ENCODE measurements at regions not wholly inside any gene's neighbourhood (a gene's known extent, or its start where the extent isn't known, plus 50 kb on each side); places are given as distances from the start of the nearest gene placed in this dataset.
A peak's percentile ranks its signal among the peaks of the same experiment; 100 is the strongest.

DNA sequence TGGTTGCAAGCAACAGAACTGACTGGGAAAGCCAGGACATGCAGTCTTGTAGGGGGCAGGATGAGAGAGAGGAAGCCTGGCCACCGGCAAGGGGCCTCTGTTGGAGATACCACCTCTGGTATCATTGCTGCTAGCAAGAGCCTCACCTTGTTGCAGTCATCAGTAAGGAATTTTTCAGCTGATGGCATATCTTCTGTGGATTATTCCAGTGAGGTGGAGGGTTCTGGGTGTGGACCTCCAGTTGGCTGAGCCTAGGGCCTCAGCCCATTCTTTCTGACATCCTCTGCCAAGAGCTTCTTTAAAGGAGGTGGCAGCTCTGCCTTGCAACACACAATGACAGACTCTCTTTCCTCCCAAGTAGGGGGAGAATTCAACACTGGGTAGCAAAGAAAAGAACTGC, 128.9 kb downstream of the AQP9 start:
- H3K27ac ChIP-seq, result no peak overlapping the region
- peaks cover 0 to 1% of the 10 kb centered on the region in 2 donors for H3K4me1 ChIP-seq
- TF ChIP-seq, protein P1, sequence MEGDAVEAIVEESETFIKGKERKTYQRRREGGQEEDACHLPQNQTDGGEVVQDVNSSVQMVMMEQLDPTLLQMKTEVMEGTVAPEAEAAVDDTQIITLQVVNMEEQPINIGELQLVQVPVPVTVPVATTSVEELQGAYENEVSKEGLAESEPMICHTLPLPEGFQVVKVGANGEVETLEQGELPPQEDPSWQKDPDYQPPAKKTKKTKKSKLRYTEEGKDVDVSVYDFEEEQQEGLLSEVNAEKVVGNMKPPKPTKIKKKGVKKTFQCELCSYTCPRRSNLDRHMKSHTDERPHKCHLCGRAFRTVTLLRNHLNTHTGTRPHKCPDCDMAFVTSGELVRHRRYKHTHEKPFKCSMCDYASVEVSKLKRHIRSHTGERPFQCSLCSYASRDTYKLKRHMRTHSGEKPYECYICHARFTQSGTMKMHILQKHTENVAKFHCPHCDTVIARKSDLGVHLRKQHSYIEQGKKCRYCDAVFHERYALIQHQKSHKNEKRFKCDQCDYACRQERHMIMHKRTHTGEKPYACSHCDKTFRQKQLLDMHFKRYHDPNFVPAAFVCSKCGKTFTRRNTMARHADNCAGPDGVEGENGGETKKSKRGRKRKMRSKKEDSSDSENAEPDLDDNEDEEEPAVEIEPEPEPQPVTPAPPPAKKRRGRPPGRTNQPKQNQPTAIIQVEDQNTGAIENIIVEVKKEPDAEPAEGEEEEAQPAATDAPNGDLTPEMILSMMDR (IDR thresholded peaks at IDR 0.05), result no peak
- H3K36me3 ChIP-seq, result no peaks in the 10 kb centered on the region
- no peak overlapping the region for H3K4me3 ChIP-seq
- no peak for DNase-seq (ENCODE audit: low spot score)
- no peaks in the 10 kb centered on the region for H3K27me3 ChIP-seq
- peaks cover 0 to 10% of the 10 kb centered on the region in 2 donors for H3K9me3 ChIP-seq

DNA sequence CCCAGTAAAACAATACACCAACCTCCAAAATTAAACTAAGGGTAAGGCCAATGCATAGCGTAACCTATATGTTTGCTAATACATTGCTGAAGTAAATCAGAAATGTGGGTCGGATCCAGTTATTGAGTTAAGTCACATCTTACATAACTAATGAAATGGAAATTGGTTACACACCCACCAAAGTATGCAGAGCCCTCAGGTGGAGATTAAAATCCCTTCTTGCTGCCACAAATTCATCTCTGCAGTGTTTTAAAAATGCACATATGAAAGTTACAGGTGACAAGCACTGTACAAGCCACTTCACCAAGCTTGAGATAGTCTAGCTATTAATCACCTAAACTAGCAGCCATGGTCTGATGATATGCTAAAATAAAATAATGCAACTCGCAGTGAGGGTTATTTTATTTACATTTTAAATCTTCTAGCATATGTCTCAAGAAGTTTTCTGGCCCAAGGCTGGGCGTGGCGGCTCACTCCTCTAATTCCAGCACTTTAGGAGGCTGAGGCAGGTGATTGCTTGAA, 130.6 kb downstream of the AQP9 start:
- Histone ChIP-seq H3K36me3 (no peaks in the 10 kb centered on the region), H3K27me3 (no peaks in the 10 kb centered on the region), H3K27ac (no peak overlapping the region), H3K4me3 (no peak overlapping the region), H3K9me3 (peaks cover 0 to 10% of the 10 kb centered on the region in 2 donors), H3K4me1 (no peaks in the 10 kb centered on the region)
- DNase-seq (ENCODE audit: low spot score), result no peak
- TF ChIP-seq, protein P1 (IDR thresholded peaks at IDR 0.05), result no peak

DNA sequence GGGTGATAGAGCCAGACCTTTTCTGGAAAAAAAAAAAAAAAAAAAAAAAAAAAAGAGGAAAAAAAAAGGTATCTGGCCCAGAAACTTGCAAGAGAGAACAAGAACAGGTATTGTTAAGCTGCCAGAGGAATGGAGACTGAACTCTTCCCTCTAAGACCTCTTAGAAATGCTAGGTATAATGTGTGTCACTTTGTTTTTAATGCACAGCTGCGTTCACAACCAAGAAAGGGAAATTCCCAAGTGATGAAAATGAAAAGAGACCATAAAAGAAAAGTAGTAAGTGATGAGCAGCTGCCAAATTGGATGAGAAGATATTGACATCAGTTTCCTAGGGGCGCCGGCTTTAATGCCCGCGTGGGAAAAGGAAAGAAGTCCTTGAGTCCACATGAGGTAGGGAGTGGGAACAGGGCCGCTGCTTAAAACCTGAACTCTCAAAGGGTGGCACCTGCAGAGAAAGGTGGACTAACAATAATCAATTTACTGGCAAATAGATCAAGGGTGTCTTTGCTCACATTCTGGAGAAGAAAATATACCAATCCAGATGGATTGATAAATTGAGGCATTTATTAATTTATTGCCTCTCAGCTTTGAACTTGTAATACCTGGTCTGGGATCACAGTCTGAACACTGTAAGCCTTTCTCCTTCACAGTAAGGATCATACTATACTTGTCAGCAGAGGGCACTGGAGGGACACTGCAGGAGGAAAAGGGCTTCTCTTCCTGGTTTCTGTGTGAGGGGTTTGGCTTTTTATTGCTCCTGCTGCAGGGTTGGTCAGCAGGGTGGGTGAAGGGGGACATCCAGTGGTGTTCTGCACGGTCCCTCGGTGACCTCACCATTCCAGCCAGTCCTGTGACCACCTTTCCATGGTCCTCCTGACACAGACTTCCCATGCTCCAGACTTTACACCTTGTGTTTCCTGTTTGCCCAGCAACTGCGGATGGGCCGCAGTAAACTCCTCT, 131.6 kb downstream of the AQP9 start:
- Histone ChIP-seq H3K4me3 (no peak overlapping the region), H3K9me3 (peaks cover 0 to 10% of the 10 kb centered on the region in 2 donors), H3K36me3 (no peaks in the 10 kb centered on the region), H3K27me3 (no peaks in the 10 kb centered on the region), H3K27ac (no peak overlapping the region), H3K4me1 (no peaks in the 10 kb centered on the region)
- DNase-seq (ENCODE audit: low spot score), result no peak
- TF ChIP-seq, protein P1 (IDR thresholded peaks at IDR 0.05), result peak; percentile 26 to 79

DNA sequence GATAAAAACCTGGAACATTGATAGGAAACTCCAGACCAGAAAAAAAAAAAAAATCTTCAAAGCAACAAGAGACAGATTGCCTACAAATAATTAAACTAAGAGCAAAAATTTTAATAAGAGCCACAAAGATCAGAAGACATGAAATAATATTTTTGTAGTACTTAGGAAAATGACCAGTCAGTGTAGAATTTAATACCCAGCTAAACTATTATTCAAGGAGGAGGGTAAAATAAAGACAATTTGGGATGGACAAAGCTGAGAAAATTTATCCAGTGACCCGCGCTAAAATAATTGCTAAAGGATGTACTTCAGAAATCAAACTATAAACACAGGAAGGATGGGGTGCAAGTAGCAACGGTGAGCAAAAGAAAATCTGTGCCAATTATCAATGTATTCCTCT, 133.2 kb downstream of the AQP9 start:
- Histone ChIP-seq H3K27me3 (no peaks in the 10 kb centered on the region), H3K36me3 (no peaks in the 10 kb centered on the region), H3K4me1 (no peaks in the 10 kb centered on the region), H3K9me3 (peaks cover 0 to 10% of the 10 kb centered on the region in 2 donors), H3K27ac (no peak overlapping the region), H3K4me3 (no peak overlapping the region)
- DNase-seq (ENCODE audit: low spot score), result no peak
- TF ChIP-seq, protein P1 (IDR thresholded peaks at IDR 0.05), result no peak

DNA sequence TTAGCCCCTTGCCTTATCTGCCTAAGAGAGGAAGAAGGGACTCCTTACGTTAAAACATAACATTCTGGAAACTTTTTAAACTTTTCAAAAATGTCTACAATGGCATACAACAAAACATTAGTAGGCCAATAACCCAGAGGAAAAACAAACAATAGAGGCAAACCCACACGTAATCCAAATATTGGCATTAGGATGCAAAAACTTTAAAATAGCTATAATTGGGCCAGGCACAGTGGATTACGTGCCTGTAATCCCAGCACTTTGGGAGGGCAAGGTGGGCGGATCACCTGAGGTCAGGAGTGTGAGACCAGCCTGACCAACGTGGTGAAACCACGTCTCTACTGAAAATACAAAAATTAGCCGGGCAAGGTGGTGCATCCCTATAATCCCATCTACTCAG, 134.9 kb downstream of the AQP9 start:
- no peak for DNase-seq (ENCODE audit: low spot score)
- Histone ChIP-seq H3K4me1 (no peaks in the 10 kb centered on the region), H3K9me3 (peaks cover 0 to 10% of the 10 kb centered on the region in 2 donors), H3K4me3 (no peak overlapping the region), H3K27me3 (no peaks in the 10 kb centered on the region), H3K36me3 (no peaks in the 10 kb centered on the region), H3K27ac (no peak overlapping the region)
- TF ChIP-seq, protein P1 (IDR thresholded peaks at IDR 0.05), result no peak
